ENCODE measurements at regions not wholly inside any gene's neighbourhood (a gene's known extent, or its start where the extent isn't known, plus 50 kb on each side); places are given as distances from the start of the nearest gene placed in this dataset.

- Histone ChIP-seq H3K36me3 (ENCODE audit: low read depth) (no peaks in the 10 kb centered on the region), H3K9ac (no peak overlapping the region), H3K27me3 (replicated peaks; ENCODE audit: insufficient read depth) (no peaks in the 10 kb centered on the region), H3K27ac (no peak overlapping the region), H3K4me1 (ENCODE audit: insufficient read depth) (no peaks in the 10 kb centered on the region), H3K4me3 (no peak overlapping the region), H3K9me2 (ENCODE audit: insufficient read depth) (no peaks in the 10 kb centered on the region), H4K20me1 (ENCODE audit: insufficient read depth) (no peaks in the 10 kb centered on the region), H3K4me2 (ENCODE audit: unreplicated experiment) (no peak overlapping the region), H2AFZ (no peak overlapping the region), H3K9me3 (ENCODE audit: low read depth) (no peaks in the 10 kb centered on the region), H3K79me2 (ENCODE audit: insufficient read depth) (no peaks in the 10 kb centered on the region), H3F3A (ENCODE audit: insufficient read depth) (no peaks in the 10 kb centered on the region)
- WGBS, 2 experiments (ENCODE audit: low coverage in 1 of 2, low lambda C conversion rate in 2 of 2, missing lambda C conversion rate in 2 of 2) = 49 to 51% methylated on average over 3 of the region's 3 CpGs
- in situ Hi-C loops (cut with MboI) = no loop called here
- no peak for DNase-seq
- TF ChIP-seq EZH2phosphoT487 (IDR thresholded peaks at IDR 0.05; ENCODE audit: insufficient read depth, low read depth) = no peak
- no peak for TF ChIP-seq EZH2 (IDR thresholded peaks at IDR 0.05; ENCODE audit: insufficient read depth, poor library complexity, severe bottlenecking)
Measured at GRCh38 chr4:184312126-184312525, 94.5 kb upstream of the ENPP6 start.

- H3K36me3 ChIP-seq (ENCODE audit: low read depth) = no peaks in the 10 kb centered on the region
Measured at GRCh38 chr4:184310881-184311709, 93.4 kb upstream of the ENPP6 start.

DNA sequence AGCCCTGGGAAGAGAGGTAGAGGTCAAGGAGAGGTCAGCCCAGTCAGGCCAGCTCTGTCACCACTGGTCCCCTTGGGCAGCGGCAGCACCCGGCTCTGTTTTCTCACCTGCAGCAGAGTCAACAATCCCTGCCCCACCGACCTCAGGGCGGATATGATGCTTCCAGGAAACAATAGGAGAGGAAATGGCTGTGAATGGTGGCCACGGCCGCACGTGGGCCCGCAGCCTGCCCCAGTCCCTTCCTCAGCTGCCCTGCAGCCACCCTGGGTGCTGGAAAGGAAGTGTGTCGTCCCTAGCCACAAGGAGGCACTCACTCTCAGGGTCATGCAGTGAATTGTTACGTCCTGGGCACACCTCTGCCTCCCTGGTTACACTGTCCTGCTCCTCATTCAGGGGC, 92.5 kb upstream of the ENPP6 start:
- H2AFZ ChIP-seq = no peak overlapping the region
- H3K4me3 ChIP-seq = no peak overlapping the region

More at GRCh38 chr4:184310881-184311709, 93.4 kb upstream of the ENPP6 start:
- WGBS, 2 experiments (ENCODE audit: low coverage in 1 of 2, low lambda C conversion rate in 2 of 2, missing lambda C conversion rate in 2 of 2) = 76 to 80% methylated on average over 14 of the region's 14 CpGs
- H3K4me3 ChIP-seq = no peak overlapping the region
- no peak overlapping the region for H3K4me2 ChIP-seq (ENCODE audit: unreplicated experiment)
- TF ChIP-seq EZH2phosphoT487 (IDR thresholded peaks at IDR 0.05; ENCODE audit: insufficient read depth, low read depth) (no peak), EZH2 (IDR thresholded peaks at IDR 0.05; ENCODE audit: insufficient read depth, poor library complexity, severe bottlenecking) (no peak)
- no peak for DNase-seq
- no peaks in the 10 kb centered on the region for H3K4me1 ChIP-seq (ENCODE audit: insufficient read depth)
- in situ Hi-C loops (cut with MboI) = no loop called here
- H3K27me3 ChIP-seq (replicated peaks; ENCODE audit: insufficient read depth) = no peaks in the 10 kb centered on the region
- no peaks in the 10 kb centered on the region for H4K20me1 ChIP-seq (ENCODE audit: insufficient read depth)
- no peaks in the 10 kb centered on the region for H3K9me2 ChIP-seq (ENCODE audit: insufficient read depth)
- no peak overlapping the region for H2AFZ ChIP-seq
- no peaks in the 10 kb centered on the region for H3F3A ChIP-seq (ENCODE audit: insufficient read depth)
- no peak overlapping the region for H3K9ac ChIP-seq
- no peak overlapping the region for H3K27ac ChIP-seq
- H3K79me2 ChIP-seq (ENCODE audit: insufficient read depth) = no peaks in the 10 kb centered on the region
- no peaks in the 10 kb centered on the region for H3K9me3 ChIP-seq (ENCODE audit: low read depth)

DNA sequence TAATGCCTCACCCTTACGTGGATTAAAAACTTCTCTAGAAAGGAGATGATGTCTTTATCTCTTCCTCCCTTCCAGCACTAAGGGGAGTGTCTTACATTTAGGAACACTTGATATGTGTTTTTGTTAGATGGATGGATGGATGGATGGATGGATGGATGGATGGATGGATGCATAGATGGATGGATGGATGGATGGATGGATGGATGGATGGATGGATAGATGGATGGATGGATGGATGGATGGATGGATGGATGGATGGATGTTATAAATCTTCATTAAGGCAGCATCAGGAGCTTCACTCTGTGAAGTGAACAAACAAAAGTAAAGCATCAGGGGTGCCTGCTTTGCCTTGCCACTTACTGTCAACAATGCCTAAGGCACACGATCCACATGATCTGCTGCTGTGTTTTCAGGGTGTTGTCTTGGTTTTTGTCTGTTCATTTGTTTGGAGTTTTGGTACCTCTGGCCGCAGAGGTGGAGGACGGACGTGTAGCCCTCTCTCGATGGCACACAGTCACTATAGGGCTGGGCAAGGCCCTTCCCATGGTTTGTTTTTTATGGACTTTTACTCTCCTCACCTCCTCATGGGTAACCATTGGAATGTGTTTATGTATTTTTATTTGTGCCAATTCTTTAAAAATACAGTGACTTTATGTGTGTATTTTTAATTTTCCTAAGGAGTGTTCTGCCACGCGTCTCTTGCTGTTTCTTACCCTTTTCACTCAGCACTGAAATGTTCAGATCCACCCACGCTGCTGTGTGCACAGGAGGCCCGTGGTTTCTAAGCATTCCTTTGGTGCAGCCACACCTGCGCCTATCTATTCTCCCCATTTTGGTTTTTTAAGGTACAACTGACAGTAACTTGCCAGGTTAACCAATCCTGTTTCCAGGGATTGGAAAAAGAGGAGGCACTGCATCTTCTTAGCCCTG, 91.8 kb upstream of the ENPP6 start:
- WGBS, 2 experiments (ENCODE audit: low coverage in 1 of 2, low lambda C conversion rate in 2 of 2, missing lambda C conversion rate in 2 of 2) = 76 to 77% methylated on average over 11 of the region's 11 CpGs
- Histone ChIP-seq H3K9me2 (ENCODE audit: insufficient read depth) (no peaks in the 10 kb centered on the region), H3F3A (ENCODE audit: insufficient read depth) (no peaks in the 10 kb centered on the region), H3K27ac (no peak overlapping the region), H3K9ac (no peak overlapping the region), H2AFZ (no peak overlapping the region), H4K20me1 (ENCODE audit: insufficient read depth) (no peaks in the 10 kb centered on the region), H3K4me1 (ENCODE audit: insufficient read depth) (no peaks in the 10 kb centered on the region), H3K4me3 (no peak overlapping the region), H3K27me3 (replicated peaks; ENCODE audit: insufficient read depth) (no peaks in the 10 kb centered on the region), H3K36me3 (ENCODE audit: low read depth) (no peaks in the 10 kb centered on the region), H3K4me2 (ENCODE audit: unreplicated experiment) (no peak overlapping the region), H3K9me3 (ENCODE audit: low read depth) (no peaks in the 10 kb centered on the region), H3K79me2 (ENCODE audit: insufficient read depth) (no peaks in the 10 kb centered on the region)
- no peak for DNase-seq
- TF ChIP-seq EZH2phosphoT487 (IDR thresholded peaks at IDR 0.05; ENCODE audit: insufficient read depth, low read depth) (no peak), EZH2 (IDR thresholded peaks at IDR 0.05; ENCODE audit: insufficient read depth, poor library complexity, severe bottlenecking) (no peak)
- in situ Hi-C loops (cut with MboI) = no loop called here

More for the DNA sequence above, 92.5 kb upstream of the ENPP6 start:
- no peaks in the 10 kb centered on the region for H3F3A ChIP-seq (ENCODE audit: insufficient read depth)
- no peaks in the 10 kb centered on the region for H3K9me2 ChIP-seq (ENCODE audit: insufficient read depth)
- no peak overlapping the region for H3K27ac ChIP-seq
- no peaks in the 10 kb centered on the region for H3K9me3 ChIP-seq (ENCODE audit: low read depth)
- in situ Hi-C loops (cut with MboI) = no loop called here
- H3K36me3 ChIP-seq (ENCODE audit: low read depth) = no peaks in the 10 kb centered on the region
- DNase-seq = no peak
- no peak overlapping the region for H3K9ac ChIP-seq
- no peak overlapping the region for H3K4me2 ChIP-seq (ENCODE audit: unreplicated experiment)
- WGBS, 2 experiments (ENCODE audit: low coverage in 1 of 2, low lambda C conversion rate in 2 of 2, missing lambda C conversion rate in 2 of 2) = 92 to 93% methylated on average over 10 of the region's 10 CpGs
- H3K4me1 ChIP-seq (ENCODE audit: insufficient read depth) = no peaks in the 10 kb centered on the region
- no peak for TF ChIP-seq EZH2 (IDR thresholded peaks at IDR 0.05; ENCODE audit: insufficient read depth, poor library complexity, severe bottlenecking)
- TF ChIP-seq EZH2phosphoT487 (IDR thresholded peaks at IDR 0.05; ENCODE audit: insufficient read depth, low read depth) = no peak
- no peaks in the 10 kb centered on the region for H4K20me1 ChIP-seq (ENCODE audit: insufficient read depth)
- H3K79me2 ChIP-seq (ENCODE audit: insufficient read depth) = no peaks in the 10 kb centered on the region
- no peaks in the 10 kb centered on the region for H3K27me3 ChIP-seq (replicated peaks; ENCODE audit: insufficient read depth)

Data from GM23248 (cell line).